ENCODE measurements at regions not wholly inside any gene's neighbourhood (a gene's known extent, or its start where the extent isn't known, plus 50 kb on each side); places are given as distances from the start of the nearest gene placed in this dataset.
"Not testable (repeated sequence)": the region's sequence is repeated elsewhere in the genome, so short reads cannot be mapped to it uniquely, and the experiment has no call there.

GRCh38 chr18:62442391-62442790, 80.4 kb upstream of the ZCCHC2 start:
- no peak for DNase-seq (ENCODE audit: extremely low read depth, low read depth)

- DNase-seq (ENCODE audit: extremely low read depth, low read depth) = no peak
Measured at GRCh38 chr18:62445386-62445917, 77.4 kb upstream of the ZCCHC2 start.

GRCh38 chr18:62446511-62446910, 76.3 kb upstream of the ZCCHC2 start:
- no peak for DNase-seq (ENCODE audit: extremely low read depth, low read depth)

- no peak for DNase-seq (ENCODE audit: extremely low read depth, low read depth)
Measured at GRCh38 chr18:62447652-62448051, 75.2 kb upstream of the ZCCHC2 start.

- no peak for DNase-seq (ENCODE audit: extremely low read depth, low read depth)
Measured at GRCh38 chr18:62448426-62448825, 74.4 kb upstream of the ZCCHC2 start.

GRCh38 chr18:62449490-62450104, 73.2 kb upstream of the ZCCHC2 start:
- DNase-seq (ENCODE audit: extremely low read depth, low read depth) = no peak

GRCh38 chr18:62450175-62450545, 72.7 kb upstream of the ZCCHC2 start:
- no peak for DNase-seq (ENCODE audit: extremely low read depth, low read depth)

GRCh38 chr18:62450546-62451410, 72.0 kb upstream of the ZCCHC2 start:
- peak; percentile 74 for DNase-seq (ENCODE audit: extremely low read depth, low read depth)

- no peak for DNase-seq (ENCODE audit: extremely low read depth, low read depth)
Measured at GRCh38 chr18:62452280-62452831, 70.5 kb upstream of the ZCCHC2 start.

GRCh38 chr18:62453864-62454263, 69.0 kb upstream of the ZCCHC2 start:
- no peak for DNase-seq (ENCODE audit: extremely low read depth, low read depth)

- no peak for DNase-seq (ENCODE audit: extremely low read depth, low read depth)
Measured at GRCh38 chr18:62454527-62454926, 68.3 kb upstream of the ZCCHC2 start.

GRCh38 chr18:62455222-62455621, 67.6 kb upstream of the ZCCHC2 start:
- DNase-seq (ENCODE audit: extremely low read depth, low read depth) = no peak

GRCh38 chr18:62457877-62458276, 64.9 kb upstream of the ZCCHC2 start:
- DNase-seq (ENCODE audit: extremely low read depth, low read depth) = no peak

- DNase-seq (ENCODE audit: extremely low read depth, low read depth) = no peak
Measured at GRCh38 chr18:62458346-62458745, 64.5 kb upstream of the ZCCHC2 start.

GRCh38 chr18:62458868-62459716, 63.7 kb upstream of the ZCCHC2 start:
- no peak for DNase-seq (ENCODE audit: extremely low read depth, low read depth)

- DNase-seq (ENCODE audit: extremely low read depth, low read depth) = no peak
Measured at GRCh38 chr18:62460851-62461300, 61.9 kb upstream of the ZCCHC2 start.

GRCh38 chr18:62461591-62461990, 61.2 kb upstream of the ZCCHC2 start:
- DNase-seq (ENCODE audit: extremely low read depth, low read depth) = no peak

- no peak for DNase-seq (ENCODE audit: extremely low read depth, low read depth)
Measured at GRCh38 chr18:62464266-62464665, 58.6 kb upstream of the ZCCHC2 start.

- not testable (repeated sequence) for DNase-seq (ENCODE audit: extremely low read depth, low read depth)
Measured at GRCh38 chr18:62469131-62469530, 53.7 kb upstream of the ZCCHC2 start.
